Activated CD8-positive, alpha-beta memory T cell treated with anti-CD3 and anti-CD28 coated beads, Interleukin-2, amount 10 ng/mL, durations not matched to agents 7 days and 5 days (primary cell): ENCODE measurements at regions not wholly inside any gene's neighbourhood (a gene's known extent, or its start where the extent isn't known, plus 50 kb on each side); places are given as distances from the start of the nearest gene placed in this dataset.
"Not testable (repeated sequence)": the region's sequence is repeated elsewhere in the genome, so short reads cannot be mapped to it uniquely, and the experiment has no call there.

Experiments
- ATAC-seq: fragments of 150-1000 bp; cut with Tn5 transposase; one replicate; pipeline ENCODE4 v1.10.0; 2021; ENCODE audit warnings: moderate library complexity
- CTCF ChIA-PET: fragments of 350-600 bp; sonication (Branson Sonifier 250); formaldehyde crosslinking; loops from one replicate; lab custom pipeline; 2021; ENCODE audit warnings: antibody characterized with exemption; lab: Charles Lee
- DNase-seq: peaks from one replicate; pipeline ENCODE4 v3.0.0-alpha.2; 2020
- H3K27ac Mint-ChIP-seq: one replicate; pipeline ENCODE4 v1.8.0; 2021; ENCODE audit warnings: mild to moderate bottlenecking, mixed read lengths
- H3K27me3 Mint-ChIP-seq: one replicate; pipeline ENCODE4 v1.8.0; 2021; ENCODE audit warnings: mixed read lengths
- H3K36me3 Mint-ChIP-seq: one replicate; pipeline ENCODE4 v1.8.0; 2021; ENCODE audit warnings: mild to moderate bottlenecking, mixed read lengths
- H3K4me1 Mint-ChIP-seq: one replicate; pipeline ENCODE4 v1.8.0; 2021; ENCODE audit warnings: mixed read lengths
- H3K4me3 Mint-ChIP-seq: one replicate; pipeline ENCODE4 v1.8.0; 2021; ENCODE audit warnings: mild to moderate bottlenecking, moderate library complexity, mixed read lengths
- H3K9me3 Mint-ChIP-seq: one replicate; pipeline ENCODE4 v1.8.0; 2022; ENCODE audit warnings: low read depth, mixed read lengths

DNA sequence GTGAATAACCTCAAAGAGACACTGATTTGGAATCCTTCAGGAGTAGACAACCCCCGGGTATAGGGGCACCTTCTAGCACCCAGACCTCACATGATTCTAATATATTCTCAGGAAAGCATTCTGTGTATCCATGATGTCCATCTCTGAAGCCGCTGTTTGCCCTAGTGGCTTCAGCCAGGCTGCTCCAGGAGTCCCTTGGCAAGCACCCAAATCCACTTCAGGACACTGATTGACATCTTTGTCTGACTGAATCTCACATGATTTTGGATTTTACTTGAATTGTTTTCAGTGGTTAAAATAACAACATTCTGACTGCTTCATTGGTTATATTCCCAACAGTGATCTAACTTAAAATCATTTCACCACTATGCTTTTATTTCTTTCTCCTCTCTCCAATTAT, 390.5 kb upstream of the CLEC14A start:
- H3K27ac Mint-ChIP-seq: no peak overlapping the region
- H3K27me3 Mint-ChIP-seq: no peaks in the 10 kb centered on the region
- CTCF ChIA-PET: no interaction called here
- no peak overlapping the region for H3K4me3 Mint-ChIP-seq
- no peaks in the 10 kb centered on the region for H3K4me1 Mint-ChIP-seq
- no peaks in the 10 kb centered on the region for H3K36me3 Mint-ChIP-seq
- no peak for ATAC-seq
- no peaks in the 10 kb centered on the region for H3K9me3 Mint-ChIP-seq
- no peak for DNase-seq

DNA sequence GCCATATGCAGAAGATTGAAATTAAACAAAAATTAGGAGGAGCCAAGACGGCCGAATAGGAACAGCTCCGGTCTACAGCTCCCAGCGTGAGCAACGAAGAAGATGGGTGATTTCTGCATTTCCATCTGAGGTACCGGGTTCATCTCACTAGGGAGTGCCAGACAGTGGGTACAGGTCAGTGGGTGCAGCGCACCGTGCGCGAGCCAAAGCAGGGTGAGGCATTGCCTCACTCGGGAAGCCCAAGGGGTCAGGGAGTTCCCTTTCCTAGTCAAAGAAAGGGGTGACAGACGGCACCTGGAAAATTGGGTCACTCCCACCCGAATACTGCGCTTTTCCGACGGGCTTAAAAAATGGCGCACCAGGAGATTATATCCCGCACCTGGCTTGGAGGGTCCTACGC, 379.0 kb upstream of the CLEC14A start:
- H3K9me3 Mint-ChIP-seq, H3K27ac Mint-ChIP-seq, H3K36me3 Mint-ChIP-seq, H3K4me3 Mint-ChIP-seq, ATAC-seq, CTCF ChIA-PET, H3K4me1 Mint-ChIP-seq, DNase-seq, H3K27me3 Mint-ChIP-seq: not testable (repeated sequence)

DNA sequence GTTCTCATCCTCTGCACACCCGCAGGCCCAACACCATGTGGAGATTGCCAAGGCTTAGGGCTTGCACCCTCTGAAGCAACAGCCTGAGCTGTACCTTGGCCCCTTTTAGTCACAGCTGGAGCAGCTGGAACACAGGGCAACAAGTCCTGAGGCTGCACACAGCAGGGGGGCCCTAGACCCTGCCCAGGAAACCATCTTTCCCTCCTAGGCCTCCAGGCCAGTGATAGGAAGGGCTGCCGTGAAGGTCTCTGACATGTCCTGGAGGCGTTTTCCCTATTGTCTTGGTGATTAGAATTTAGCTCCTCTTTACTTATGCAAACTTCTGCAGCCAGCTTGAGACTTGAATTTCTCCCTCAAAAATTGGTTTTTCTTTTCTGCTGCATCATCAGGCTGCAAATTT, 373.5 kb upstream of the CLEC14A start:
- Mint-ChIP-seq H3K4me1 (no peaks in the 10 kb centered on the region), H3K36me3 (no peaks in the 10 kb centered on the region), H3K9me3 (peaks cover 3% of the 10 kb centered on the region), H3K4me3 (no peak overlapping the region), H3K27ac (no peak overlapping the region), H3K27me3 (no peaks in the 10 kb centered on the region)
- no peak for ATAC-seq
- CTCF ChIA-PET: no interaction called here
- no peak for DNase-seq

DNA sequence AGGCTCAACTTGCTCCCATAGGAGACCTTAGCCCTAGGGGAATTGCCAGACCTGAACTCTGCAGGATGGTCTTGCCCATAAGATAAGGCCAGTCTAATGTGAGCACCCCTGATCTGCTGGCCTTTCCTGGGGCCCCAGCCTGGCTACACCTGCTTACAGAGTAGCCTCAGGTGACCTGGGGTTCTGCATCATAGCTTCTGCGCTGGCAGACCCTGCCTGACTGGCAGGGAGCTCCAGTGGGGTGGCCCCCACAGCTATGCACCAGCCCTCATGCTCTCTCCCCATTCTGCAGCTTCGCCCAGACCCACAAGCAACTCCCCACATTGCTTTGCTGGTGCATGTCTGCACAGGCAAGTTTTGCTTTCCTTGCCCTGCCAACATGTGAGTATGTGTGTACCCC, 371.3 kb upstream of the CLEC14A start:
- Mint-ChIP-seq H3K4me3 (no peak overlapping the region), H3K36me3 (no peaks in the 10 kb centered on the region)

DNA sequence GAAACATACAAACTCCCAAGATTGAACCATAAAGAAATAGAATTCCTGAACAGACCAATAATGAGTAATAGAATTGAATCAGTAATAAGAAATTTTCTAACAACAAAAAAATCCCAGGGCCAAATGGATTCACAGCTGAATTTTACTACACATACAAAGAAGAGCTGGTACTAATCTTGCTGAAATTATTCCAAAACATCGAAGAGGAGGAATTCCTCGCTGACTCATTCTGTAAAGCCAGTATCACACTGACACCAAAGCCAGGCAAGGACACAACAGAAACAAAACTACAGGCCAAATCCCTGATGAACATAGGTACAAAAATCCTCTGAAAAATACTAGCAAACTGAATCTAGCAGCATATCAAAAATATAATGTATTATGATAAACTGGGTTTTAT, 367.8 kb upstream of the CLEC14A start:
- CTCF ChIA-PET: no interaction called here
- Mint-ChIP-seq H3K27me3 (no peaks in the 10 kb centered on the region), H3K36me3 (no peaks in the 10 kb centered on the region), H3K4me1 (no peaks in the 10 kb centered on the region), H3K9me3 (peaks cover 3% of the 10 kb centered on the region), H3K4me3 (no peak overlapping the region), H3K27ac (no peak overlapping the region)
- DNase-seq: no peak
- ATAC-seq: no peak

More for the DNA sequence above, 371.3 kb upstream of the CLEC14A start:
- ATAC-seq (no peak), DNase-seq (no peak)
- Mint-ChIP-seq H3K4me1 (no peaks in the 10 kb centered on the region), H3K9me3 (peaks cover 6% of the 10 kb centered on the region), H3K27me3 (no peaks in the 10 kb centered on the region), H3K27ac (no peak overlapping the region)
- CTCF ChIA-PET: no interaction called here

DNA sequence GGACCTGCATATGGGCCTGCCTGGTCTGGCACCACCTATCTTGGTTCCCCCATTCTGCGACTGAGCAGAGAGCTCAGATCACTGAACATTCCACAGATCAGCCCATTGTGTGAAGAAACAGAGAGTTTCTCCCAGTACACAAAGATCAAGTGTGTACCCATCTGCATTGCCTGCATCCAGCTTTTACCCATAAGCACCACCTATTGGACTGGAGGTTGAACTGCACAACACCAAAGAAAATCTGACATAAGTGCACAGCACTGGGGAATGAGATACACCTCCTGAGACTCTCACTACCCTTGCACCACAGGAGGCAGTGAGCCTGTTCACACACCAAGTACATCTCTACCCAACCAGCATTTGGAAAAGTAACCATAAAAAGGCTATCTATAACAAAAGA, 362.6 kb upstream of the CLEC14A start:
- no peak for ATAC-seq
- no peak for DNase-seq
- CTCF ChIA-PET: no interaction called here
- Mint-ChIP-seq H3K27ac (no peak overlapping the region), H3K27me3 (no peaks in the 10 kb centered on the region), H3K9me3 (peaks cover 3% of the 10 kb centered on the region), H3K36me3 (no peaks in the 10 kb centered on the region), H3K4me3 (no peak overlapping the region), H3K4me1 (no peaks in the 10 kb centered on the region)

DNA sequence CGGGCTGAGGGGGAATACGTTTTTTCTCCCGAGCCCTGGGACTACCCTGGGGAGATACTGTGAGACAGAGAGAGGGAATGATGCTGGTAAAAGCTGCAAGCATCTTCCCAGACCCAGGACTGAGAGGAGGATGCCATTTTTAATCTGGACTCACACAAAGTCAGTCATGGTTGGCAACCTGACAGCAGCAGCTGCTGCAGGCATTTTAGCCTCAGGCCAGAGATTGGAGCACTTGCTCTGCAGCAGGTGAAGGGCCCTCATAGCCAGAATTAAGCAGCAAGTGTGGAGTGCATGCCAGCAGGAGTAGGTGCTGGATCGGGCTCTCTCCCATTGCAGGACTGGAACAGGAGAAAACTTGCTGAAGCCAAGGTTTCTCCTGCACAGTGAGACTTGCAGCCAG, 361.1 kb upstream of the CLEC14A start:
- DNase-seq (no peak), ATAC-seq (no peak)
- Mint-ChIP-seq H3K4me1 (no peaks in the 10 kb centered on the region), H3K9me3 (no peaks in the 10 kb centered on the region), H3K36me3 (no peaks in the 10 kb centered on the region), H3K27ac (no peak overlapping the region), H3K27me3 (no peaks in the 10 kb centered on the region), H3K4me3 (no peak overlapping the region)
- CTCF ChIA-PET: no interaction called here

DNA sequence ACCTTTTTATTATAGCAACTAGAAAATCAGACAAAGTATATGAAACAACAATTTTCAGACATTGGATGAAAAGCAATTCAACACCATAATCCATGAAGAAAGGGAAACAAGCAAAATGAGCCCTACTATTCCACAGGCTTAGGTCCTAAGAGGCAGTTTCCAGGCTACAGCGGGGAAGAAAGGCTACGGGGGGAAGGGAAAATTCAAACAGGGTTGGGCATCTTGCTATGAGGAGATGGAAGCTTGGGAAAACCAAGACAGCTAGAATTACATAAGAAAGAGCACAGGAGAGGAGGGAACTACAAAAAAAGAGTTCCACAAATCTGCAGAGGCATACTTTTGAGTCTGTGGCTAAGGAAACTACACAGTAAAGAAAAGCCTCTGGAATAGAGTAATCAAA, 356.0 kb upstream of the CLEC14A start:
- Mint-ChIP-seq H3K4me1 (no peaks in the 10 kb centered on the region), H3K27me3 (no peaks in the 10 kb centered on the region), H3K4me3 (no peak overlapping the region), H3K36me3 (no peaks in the 10 kb centered on the region), H3K9me3 (peaks cover 3% of the 10 kb centered on the region), H3K27ac (no peak overlapping the region)
- CTCF ChIA-PET: no interaction called here
- no peak for ATAC-seq
- no peak for DNase-seq

DNA sequence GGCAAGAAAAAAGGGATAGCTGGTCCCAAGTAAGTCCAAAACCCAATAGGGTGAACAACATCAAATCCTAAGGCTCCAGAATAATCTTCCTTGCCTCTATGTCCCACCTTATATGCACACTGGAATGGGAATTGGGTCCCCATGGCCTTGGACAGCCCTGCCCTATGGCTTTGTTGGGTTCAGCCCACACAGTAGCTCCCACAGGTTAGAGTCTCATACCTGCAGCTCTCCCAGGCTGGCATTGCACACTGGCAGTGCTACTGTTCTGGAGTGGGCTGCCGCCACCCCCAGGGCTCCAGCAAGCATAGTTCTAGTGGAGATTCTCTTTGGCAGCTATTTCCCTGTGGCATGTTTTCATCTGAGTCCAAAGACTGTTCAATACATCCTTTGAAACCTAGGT, 352.4 kb upstream of the CLEC14A start:
- Mint-ChIP-seq H3K27ac (no peak overlapping the region), H3K4me3 (no peak overlapping the region)
- CTCF ChIA-PET: no interaction called here

DNA sequence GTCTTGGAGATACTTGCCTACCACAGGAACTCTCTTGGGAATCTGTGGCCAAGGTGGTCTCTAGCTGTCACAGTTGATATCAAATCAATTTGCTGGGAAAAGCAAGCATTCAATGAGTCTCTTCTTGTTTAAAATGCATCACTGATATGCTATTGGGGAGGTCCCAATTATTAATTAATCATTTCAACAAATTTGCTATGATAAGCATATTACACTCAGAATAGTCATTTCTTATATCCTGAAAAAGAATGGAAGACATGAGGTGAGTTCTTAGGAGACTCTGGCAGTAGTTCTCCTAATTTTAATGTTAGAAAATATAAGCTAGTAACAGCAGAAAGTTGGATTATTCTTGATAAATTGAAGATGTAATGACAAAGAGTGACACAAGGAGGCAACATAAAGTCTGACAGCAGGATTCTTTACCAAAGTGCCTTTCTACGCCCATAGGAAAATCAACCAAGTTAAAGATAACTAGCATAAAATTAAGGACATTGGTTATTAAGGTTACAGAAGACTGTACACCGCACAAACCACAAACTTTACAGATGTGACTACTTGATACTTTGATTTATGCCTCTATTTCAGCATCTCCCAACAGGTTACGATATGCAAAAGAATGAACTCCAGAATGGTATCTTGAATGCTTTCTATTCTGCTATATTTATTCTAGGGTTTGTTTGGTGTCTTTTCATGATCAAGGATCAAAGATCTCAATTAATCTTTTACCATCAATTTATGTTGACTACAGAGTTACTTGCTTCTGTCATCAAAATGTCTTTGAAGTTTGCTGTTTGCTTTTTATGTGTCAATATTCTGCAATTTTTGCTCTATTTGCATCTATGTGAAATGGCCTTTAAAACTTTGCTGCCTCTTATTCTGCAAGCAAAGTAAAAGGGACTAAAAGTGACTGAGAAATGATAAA, 349.6 kb upstream of the CLEC14A start:
- Mint-ChIP-seq H3K4me3 (no peak overlapping the region), H3K27ac (no peak overlapping the region), H3K27me3 (no peaks in the 10 kb centered on the region), H3K9me3 (no peaks in the 10 kb centered on the region), H3K4me1 (no peaks in the 10 kb centered on the region), H3K36me3 (no peaks in the 10 kb centered on the region)
- DNase-seq (no peak), ATAC-seq (no peak)
- CTCF ChIA-PET: no interaction called here

More for the DNA sequence above, 352.4 kb upstream of the CLEC14A start:
- Mint-ChIP-seq H3K9me3 (peaks cover 3% of the 10 kb centered on the region), H3K36me3 (no peaks in the 10 kb centered on the region), H3K4me1 (no peaks in the 10 kb centered on the region), H3K27me3 (no peaks in the 10 kb centered on the region)
- ATAC-seq: no peak
- no peak for DNase-seq

DNA sequence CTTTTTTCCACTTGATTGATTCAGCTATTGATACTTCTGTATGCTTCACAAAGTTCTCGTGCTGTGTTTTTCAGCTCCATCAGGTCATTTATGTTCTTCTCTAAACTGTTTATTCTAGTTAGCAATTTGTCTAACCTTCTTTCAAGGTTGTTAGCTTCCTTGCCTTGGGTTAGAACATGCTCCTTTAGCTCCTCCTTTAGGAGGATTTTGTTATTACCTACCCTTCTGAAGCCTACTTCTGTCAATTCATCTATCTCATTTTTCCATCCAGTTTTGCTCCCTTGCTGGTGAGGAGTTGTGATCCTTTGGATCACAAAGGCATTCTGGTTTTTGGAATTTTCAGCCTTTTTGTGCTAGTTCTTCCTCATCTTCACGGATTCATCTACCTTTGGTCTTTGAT, 344.7 kb upstream of the CLEC14A start:
- H3K4me3 Mint-ChIP-seq, H3K36me3 Mint-ChIP-seq, CTCF ChIA-PET, H3K27ac Mint-ChIP-seq, H3K9me3 Mint-ChIP-seq, H3K27me3 Mint-ChIP-seq, DNase-seq, ATAC-seq, H3K4me1 Mint-ChIP-seq: not testable (repeated sequence)

DNA sequence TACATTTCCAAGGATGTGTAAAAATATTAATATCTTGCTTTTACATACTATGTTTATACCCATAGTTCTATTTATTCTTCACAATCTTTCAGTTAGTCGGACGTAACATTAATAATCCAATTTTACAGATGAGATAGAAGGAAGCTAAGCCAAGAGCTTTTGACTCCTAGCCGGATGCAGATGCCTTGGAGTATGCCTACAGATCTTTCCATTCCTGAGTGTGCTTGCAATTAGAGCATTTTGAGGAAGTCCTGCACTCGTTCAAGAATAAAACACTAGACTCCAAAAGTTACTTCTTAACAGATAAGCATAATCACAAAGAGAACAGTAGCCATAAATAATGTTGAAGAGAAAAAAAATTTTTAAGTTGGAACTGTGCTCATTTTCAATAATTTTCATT, 337.6 kb upstream of the CLEC14A start:
- Mint-ChIP-seq H3K4me3 (no peak overlapping the region), H3K27me3 (no peaks in the 10 kb centered on the region), H3K4me1 (no peaks in the 10 kb centered on the region), H3K36me3 (no peaks in the 10 kb centered on the region), H3K27ac (no peak overlapping the region), H3K9me3 (peaks cover 2% of the 10 kb centered on the region)
- CTCF ChIA-PET: no interaction called here
- no peak for DNase-seq
- ATAC-seq: no peak

DNA sequence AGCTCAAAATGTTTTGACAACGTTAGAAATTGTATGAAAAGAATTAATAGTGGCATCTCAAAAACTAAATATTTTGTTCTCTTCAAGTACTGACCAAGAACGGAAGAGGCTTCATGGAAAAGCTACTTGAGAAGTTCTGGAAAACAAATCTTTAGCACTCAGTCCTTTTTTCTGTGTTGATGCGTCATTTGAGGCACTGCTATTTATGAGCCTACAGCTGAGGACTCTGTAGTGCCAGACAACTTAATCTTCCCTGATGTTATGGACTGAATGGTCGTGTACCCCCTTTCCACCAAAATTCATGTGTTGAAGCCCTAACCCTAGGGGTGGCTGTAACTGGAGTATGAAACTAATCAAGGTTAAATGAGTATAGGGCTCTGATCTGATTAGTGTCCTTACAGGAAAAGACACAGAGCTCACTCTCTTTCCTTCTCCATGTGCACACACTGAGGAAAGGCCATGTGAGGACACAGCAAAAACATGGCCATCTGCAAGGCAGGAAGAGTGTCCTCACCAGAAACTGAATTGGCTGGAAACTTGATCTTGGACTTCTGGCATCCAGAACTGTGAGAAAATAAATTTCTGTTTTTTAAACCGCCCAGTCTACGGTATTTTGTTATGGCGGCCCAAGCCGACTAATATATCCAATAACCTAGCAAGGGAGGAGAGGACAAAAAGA, 337.0 kb upstream of the CLEC14A start:
- Mint-ChIP-seq H3K9me3 (peaks cover 2% of the 10 kb centered on the region), H3K4me3 (no peak overlapping the region), H3K27me3 (no peaks in the 10 kb centered on the region), H3K27ac (no peak overlapping the region), H3K4me1 (no peaks in the 10 kb centered on the region), H3K36me3 (no peaks in the 10 kb centered on the region)
- no peak for DNase-seq
- ATAC-seq: no peak
- CTCF ChIA-PET: no interaction called here

DNA sequence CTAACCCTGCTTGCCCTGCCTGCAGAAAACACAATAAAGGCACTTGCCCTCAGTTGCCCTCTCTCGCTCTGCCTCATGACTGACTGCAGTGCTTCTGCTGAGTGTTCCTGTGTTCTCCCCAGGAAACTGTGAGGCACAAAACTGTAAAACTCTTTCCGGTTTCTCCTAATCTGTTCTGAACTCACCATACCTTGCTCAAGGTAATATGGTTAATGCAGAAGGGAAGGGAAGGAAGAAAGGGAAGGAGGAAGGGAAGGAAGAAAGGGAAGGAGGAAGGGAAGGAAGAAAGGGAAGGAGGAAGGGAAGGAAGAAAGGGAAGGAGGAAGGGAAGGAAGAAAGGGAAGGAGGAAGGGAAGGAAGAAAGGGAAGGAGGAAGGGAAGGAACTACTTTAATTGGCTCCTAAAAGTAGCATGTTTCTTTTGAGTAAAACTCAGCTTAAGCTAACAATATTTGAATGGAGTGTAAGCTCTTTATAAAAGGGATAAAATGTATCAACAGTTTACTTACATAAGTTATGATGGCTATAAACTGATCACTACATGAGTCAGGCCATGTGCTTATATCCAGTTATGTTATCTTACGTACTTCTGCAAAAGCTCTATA, 334.0 kb upstream of the CLEC14A start:
- no peak for DNase-seq
- CTCF ChIA-PET: no interaction called here
- ATAC-seq: no peak
- peaks cover under 1% of the 10 kb centered on the region for H3K9me3 Mint-ChIP-seq
- no peak overlapping the region for H3K27ac Mint-ChIP-seq
- H3K4me1 Mint-ChIP-seq: no peaks in the 10 kb centered on the region
- H3K36me3 Mint-ChIP-seq: no peaks in the 10 kb centered on the region
- no peak overlapping the region for H3K4me3 Mint-ChIP-seq
- no peaks in the 10 kb centered on the region for H3K27me3 Mint-ChIP-seq
